Activated gamma-delta T cell treated with Interleukin-2 at 50 U/mL for 16 hours (primary cell): ENCODE measurements at regions not wholly inside any gene's neighbourhood (a gene's known extent, or its start where the extent isn't known, plus 50 kb on each side); places are given as distances from the start of the nearest gene placed in this dataset.

Experiments used
- DNase-seq: peaks from one replicate; pipeline ENCODE4 v3.0.0-alpha.2; 2020

GRCh38 chr3:195001961-195002861, 268.7 kb downstream of the XXYLT1 start:
- peak; percentile 19 for DNase-seq

- no peak for DNase-seq
Measured at GRCh38 chr3:195003006-195003892, 267.7 kb downstream of the XXYLT1 start.

GRCh38 chr3:195003893-195004289, 267.1 kb downstream of the XXYLT1 start:
- DNase-seq: no peak

- DNase-seq: no peak
Measured at GRCh38 chr3:195004512-195005250, 266.3 kb downstream of the XXYLT1 start.

GRCh38 chr3:195005251-195005620, 265.7 kb downstream of the XXYLT1 start:
- no peak for DNase-seq

GRCh38 chr3:195005759-195006510, 265.0 kb downstream of the XXYLT1 start:
- DNase-seq: no peak

- DNase-seq: no peak
Measured at GRCh38 chr3:195007151-195007550, 263.8 kb downstream of the XXYLT1 start.

- no peak for DNase-seq
Measured at GRCh38 chr3:195007766-195008165, 263.2 kb downstream of the XXYLT1 start.

GRCh38 chr3:195008816-195009215, 262.1 kb downstream of the XXYLT1 start:
- DNase-seq: no peak

GRCh38 chr3:195009616-195010015, 261.3 kb downstream of the XXYLT1 start:
- no peak for DNase-seq

- no peak for DNase-seq
Measured at GRCh38 chr3:195010551-195011100, 260.3 kb downstream of the XXYLT1 start.

- no peak for DNase-seq
Measured at GRCh38 chr3:195011231-195011834, 259.6 kb downstream of the XXYLT1 start.

- no peak for DNase-seq
Measured at GRCh38 chr3:195012100-195012499, 258.9 kb downstream of the XXYLT1 start.

GRCh38 chr3:195012571-195012970, 258.4 kb downstream of the XXYLT1 start:
- DNase-seq: no peak

- DNase-seq: no peak
Measured at GRCh38 chr3:195013411-195014361, 257.3 kb downstream of the XXYLT1 start.

GRCh38 chr3:195015021-195015420, 255.9 kb downstream of the XXYLT1 start:
- no peak for DNase-seq

- no peak for DNase-seq
Measured at GRCh38 chr3:195017151-195017550, 253.8 kb downstream of the XXYLT1 start.
